ENCODE measurements at regions not wholly inside any gene's neighbourhood (a gene's known extent, or its start where the extent isn't known, plus 50 kb on each side); places are given as distances from the start of the nearest gene placed in this dataset.

- DNase-seq (ENCODE audit: low read depth, low spot score), result peak; percentile 72
- Mint-ChIP-seq H3K4me1 (peaks cover under 1% of the 10 kb centered on the region), H3K27me3 (ENCODE audit: low read depth) (peaks cover 14% of the 10 kb centered on the region), H3K9me3 (peaks cover 2% of the 10 kb centered on the region), H3K27ac (ENCODE audit: unreplicated experiment) (no peak overlapping the region), H3K4me3 (no peak overlapping the region), H3K36me3 (ENCODE audit: low read depth) (no peaks in the 10 kb centered on the region)
- peak; percentile 88 for TF ChIP-seq CTCF (conservative IDR thresholded peaks at IDR 0.05)
Observed at GRCh38 chr10:117442944-117443685, 67.9 kb upstream of the PDZD8 start.

- no peak overlapping the region for H3K27ac Mint-ChIP-seq (ENCODE audit: unreplicated experiment)
- H3K4me3 Mint-ChIP-seq, result no peak overlapping the region
- DNase-seq (ENCODE audit: low read depth, low spot score), result no peak
- peaks cover 16% of the 10 kb centered on the region for H3K27me3 Mint-ChIP-seq (ENCODE audit: low read depth)
- peaks cover 2% of the 10 kb centered on the region for H3K9me3 Mint-ChIP-seq
- no peak for TF ChIP-seq CTCF (conservative IDR thresholded peaks at IDR 0.05)
- no peaks in the 10 kb centered on the region for H3K4me1 Mint-ChIP-seq
- H3K36me3 Mint-ChIP-seq (ENCODE audit: low read depth), result no peaks in the 10 kb centered on the region
Observed at GRCh38 chr10:117442521-117442920, 67.3 kb upstream of the PDZD8 start.

GRCh38 chr10:117441812-117442443 is 66.7 kb upstream of the PDZD8 start:
- Mint-ChIP-seq H3K27me3 (ENCODE audit: low read depth) (peaks cover 16% of the 10 kb centered on the region), H3K36me3 (ENCODE audit: low read depth) (no peaks in the 10 kb centered on the region)

GRCh38 chr10:117441361-117441760 is 66.1 kb upstream of the PDZD8 start:
- no peak for TF ChIP-seq CTCF (conservative IDR thresholded peaks at IDR 0.05)
- peaks cover 16% of the 10 kb centered on the region for H3K27me3 Mint-ChIP-seq (ENCODE audit: low read depth)

More at GRCh38 chr10:117441812-117442443, 66.7 kb upstream of the PDZD8 start:
- Mint-ChIP-seq H3K4me3 (no peak overlapping the region), H3K4me1 (no peaks in the 10 kb centered on the region), H3K9me3 (peaks cover 2% of the 10 kb centered on the region), H3K27ac (ENCODE audit: unreplicated experiment) (no peak overlapping the region)
- no peak for DNase-seq (ENCODE audit: low read depth, low spot score)
- no peak for TF ChIP-seq CTCF (conservative IDR thresholded peaks at IDR 0.05)

GRCh38 chr10:117439243-117439912 is 64.1 kb upstream of the PDZD8 start:
- H3K27me3 Mint-ChIP-seq (ENCODE audit: low read depth), result peaks cover 13% of the 10 kb centered on the region
- no peaks in the 10 kb centered on the region for H3K36me3 Mint-ChIP-seq (ENCODE audit: low read depth)
- no peak for DNase-seq (ENCODE audit: low read depth, low spot score)
- no peak overlapping the region for H3K27ac Mint-ChIP-seq (ENCODE audit: unreplicated experiment)
- TF ChIP-seq CTCF (conservative IDR thresholded peaks at IDR 0.05), result no peak
- H3K4me1 Mint-ChIP-seq, result no peaks in the 10 kb centered on the region
- H3K9me3 Mint-ChIP-seq, result peaks cover 2% of the 10 kb centered on the region
- no peak overlapping the region for H3K4me3 Mint-ChIP-seq

More at GRCh38 chr10:117441361-117441760, 66.1 kb upstream of the PDZD8 start:
- H3K27ac Mint-ChIP-seq (ENCODE audit: unreplicated experiment), result no peak overlapping the region
- no peaks in the 10 kb centered on the region for H3K4me1 Mint-ChIP-seq
- DNase-seq (ENCODE audit: low read depth, low spot score), result no peak
- H3K4me3 Mint-ChIP-seq, result no peak overlapping the region
- H3K9me3 Mint-ChIP-seq, result peaks cover 2% of the 10 kb centered on the region
- no peaks in the 10 kb centered on the region for H3K36me3 Mint-ChIP-seq (ENCODE audit: low read depth)
